GM18951 (cell line): ENCODE measurements at regions not wholly inside any gene's neighbourhood (a gene's known extent, or its start where the extent isn't known, plus 50 kb on each side); places are given as distances from the start of the nearest gene placed in this dataset.

Source experiments
- POLR2A ChIP-seq: IDR thresholded peaks from 4 replicates; pipeline ENCODE4 v1.6.1; 2011; ENCODE audit warnings: mild to moderate bottlenecking; ENCODE audit not compliant: insufficient read length, insufficient read depth; ENCODE audit errors: extremely low read depth
- in situ Hi-C: fragments of 300-500 bp; cut with MboI; formaldehyde crosslinking; loops from one replicate; pipeline ENCODE4 v1.12.0; 2022; ENCODE audit warnings: low sequenced_read_pairs, mixed read lengths, inconsistent platforms; ENCODE audit not compliant: unreplicated experiment

- in situ Hi-C loops = no loop called here
- TF ChIP-seq POLR2A = no peak
Measured at GRCh38 chr21:39029900-39030884, 153.1 kb downstream of the PSMG1 start.

DNA sequence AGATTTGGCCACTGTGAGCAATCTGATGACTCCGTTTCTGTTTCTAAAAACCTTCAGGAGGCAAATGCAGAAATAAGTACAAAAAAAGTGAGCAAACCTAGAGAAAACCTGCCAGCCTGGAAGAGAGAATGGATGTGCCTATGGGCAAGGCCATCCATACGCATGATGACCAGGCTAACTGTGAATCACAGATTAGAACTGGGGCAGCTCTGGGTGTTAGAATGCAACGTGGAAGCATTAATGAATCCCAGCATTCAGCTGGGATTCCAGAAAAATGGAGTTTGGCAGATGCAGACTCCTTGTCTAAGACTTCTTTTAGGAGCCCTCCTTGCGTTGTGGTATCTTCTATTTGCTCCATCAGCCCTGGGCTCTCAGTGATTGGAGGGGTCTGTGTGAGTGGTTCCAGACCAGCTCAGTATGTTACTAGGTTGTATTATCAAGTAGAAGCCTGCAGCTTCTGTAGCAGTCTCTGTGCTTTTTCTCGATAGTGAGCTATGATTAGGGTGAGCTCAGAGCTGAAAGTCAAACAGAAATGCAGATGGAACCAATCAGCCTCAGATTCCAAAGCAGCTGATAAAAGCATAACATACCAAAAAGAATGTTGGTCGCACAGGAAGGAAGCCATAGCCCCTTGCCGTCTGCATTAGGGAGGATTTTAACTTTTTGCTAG lies 154.0 kb downstream of the PSMG1 start:
- TF ChIP-seq POLR2A = no peak
- in situ Hi-C loops = no loop called here

DNA sequence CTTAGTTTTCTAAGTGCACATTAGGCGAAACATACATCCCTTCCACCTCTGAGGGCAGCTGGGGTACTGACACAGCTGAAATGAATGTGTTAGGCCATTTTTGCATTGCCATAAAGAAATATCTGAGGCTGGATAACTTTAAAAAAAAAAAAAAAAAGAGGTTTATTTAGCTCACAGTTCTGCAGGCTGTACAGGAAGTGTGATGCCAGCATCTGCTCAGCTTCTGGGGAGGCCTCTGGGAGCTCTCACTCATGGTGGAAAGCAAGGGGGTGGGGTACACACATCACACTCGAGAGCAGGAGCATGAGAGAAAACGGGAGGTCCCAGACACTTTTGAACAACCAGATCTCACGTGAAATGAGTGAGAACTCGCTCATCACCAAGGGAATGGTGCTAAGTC lies 158.1 kb downstream of the PSMG1 start:
- TF ChIP-seq POLR2A = no peak
- in situ Hi-C loops = no loop called here

GRCh38 chr21:39024538-39024937 lies 158.7 kb downstream of the PSMG1 start:
- no peak for TF ChIP-seq POLR2A
- in situ Hi-C loops = no loop called here

GRCh38 chr21:39022863-39023693 lies 160.2 kb downstream of the PSMG1 start:
- in situ Hi-C loops = no loop called here
- TF ChIP-seq POLR2A = no peak

GRCh38 chr21:39022466-39022862 lies 160.8 kb downstream of the PSMG1 start:
- no peak for TF ChIP-seq POLR2A
- in situ Hi-C loops = no loop called here

DNA sequence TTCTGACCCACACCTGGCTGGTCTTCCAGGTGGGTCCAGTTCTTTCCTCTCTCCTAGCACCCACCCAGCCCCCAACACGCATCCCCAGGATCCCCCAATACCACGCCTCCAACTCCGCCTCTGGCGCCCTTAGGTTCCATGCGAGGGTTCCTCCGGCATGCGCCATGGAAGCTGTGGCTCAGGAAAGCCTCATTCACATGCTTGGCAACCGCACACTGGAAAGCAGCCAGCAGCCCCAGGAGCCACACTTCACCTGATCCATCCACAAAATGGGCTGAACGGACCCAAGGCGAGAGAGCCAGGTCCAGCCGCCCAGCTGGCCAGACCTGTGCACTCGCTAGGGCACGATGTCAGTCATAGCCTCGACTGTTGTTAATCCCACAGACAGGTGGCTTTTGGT lies 161.2 kb downstream of the PSMG1 start:
- in situ Hi-C loops = no loop called here

DNA sequence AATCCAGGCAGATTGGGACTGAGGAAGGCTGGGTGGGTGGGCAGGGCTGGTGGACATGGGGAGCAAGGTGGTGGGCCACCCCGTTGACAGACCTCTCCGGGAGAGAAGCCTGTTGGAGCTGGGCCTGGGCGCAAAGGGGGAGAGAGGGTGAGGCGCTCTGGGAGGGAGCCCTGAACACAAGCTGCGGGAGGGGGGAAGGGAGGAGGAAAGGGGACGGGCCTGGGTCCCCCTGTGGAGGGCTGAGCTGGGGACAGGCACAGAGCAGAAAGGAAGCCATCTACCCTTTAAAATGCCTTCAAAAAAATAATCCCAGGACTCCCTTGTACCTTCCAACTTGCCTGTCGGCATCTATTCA lies 161.8 kb downstream of the PSMG1 start:
- in situ Hi-C loops = no loop called here

More for the DNA sequence above, 161.2 kb downstream of the PSMG1 start:
- no peak for TF ChIP-seq POLR2A

DNA sequence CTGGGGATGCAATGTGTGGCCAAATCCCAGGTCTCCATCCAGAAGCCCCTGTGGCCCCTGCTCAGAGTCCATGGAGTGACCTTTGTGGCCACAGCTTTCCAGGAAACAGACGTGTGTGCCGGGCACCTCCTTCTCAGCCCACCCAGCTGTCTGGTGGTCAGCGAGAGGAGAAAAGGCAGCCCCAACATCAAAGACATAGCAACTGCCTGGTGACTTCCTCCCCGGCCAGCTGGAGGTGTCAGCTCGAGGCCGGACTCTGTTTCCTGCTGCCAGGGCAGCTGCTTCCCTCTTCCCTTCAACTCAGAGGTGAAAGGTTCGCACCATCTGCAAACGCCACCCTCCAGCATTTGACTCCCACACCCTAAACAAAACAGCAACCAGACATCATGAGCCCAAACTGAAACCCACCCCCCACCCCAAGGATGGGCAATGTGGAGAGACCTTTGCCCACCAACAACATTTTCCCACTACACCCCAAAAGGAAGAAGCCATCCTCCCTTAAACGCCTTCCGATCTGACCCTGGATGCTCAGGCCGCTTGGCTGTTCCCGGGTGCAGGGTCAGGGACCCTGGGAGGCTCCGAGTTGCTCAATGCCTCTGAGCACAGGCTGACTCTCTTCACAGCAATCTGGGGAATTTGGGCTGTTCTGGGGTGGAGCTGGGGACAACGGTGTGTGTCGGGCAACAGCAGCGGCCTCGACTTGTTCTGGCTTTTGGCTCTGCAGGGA lies 162.3 kb downstream of the PSMG1 start:
- no peak for TF ChIP-seq POLR2A
- in situ Hi-C loops = no loop called here

More for the DNA sequence above, 161.8 kb downstream of the PSMG1 start:
- no peak for TF ChIP-seq POLR2A

DNA sequence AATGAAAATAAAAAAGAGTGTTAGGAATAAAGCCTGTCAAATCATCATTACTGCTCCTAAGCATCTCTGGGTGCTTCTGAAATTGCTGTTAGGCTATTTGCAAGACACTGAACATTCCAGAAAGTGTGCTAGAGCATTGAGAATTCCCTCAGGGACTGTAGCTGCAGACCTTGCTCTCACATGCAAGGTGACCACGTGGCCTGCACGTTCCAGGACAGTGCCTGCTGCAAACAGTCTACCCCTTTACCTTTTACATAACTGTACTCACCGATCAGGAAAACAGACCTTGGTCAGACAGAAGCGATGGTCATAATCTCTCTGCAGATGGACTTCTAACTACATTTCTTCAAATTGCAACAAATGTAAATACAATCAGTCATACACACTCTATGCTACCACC lies 164.5 kb downstream of the PSMG1 start:
- TF ChIP-seq POLR2A = no peak

GRCh38 chr21:39016740-39017315 lies 166.4 kb downstream of the PSMG1 start:
- TF ChIP-seq POLR2A = no peak
- in situ Hi-C loops = no loop called here

More for the DNA sequence above, 164.5 kb downstream of the PSMG1 start:
- in situ Hi-C loops = no loop called here

GRCh38 chr21:39014747-39015146 lies 168.5 kb downstream of the PSMG1 start:
- in situ Hi-C loops = no loop called here
- TF ChIP-seq POLR2A = no peak
